Erythroblast (primary cell): ENCODE measurements at regions not wholly inside any gene's neighbourhood (a gene's known extent, or its start where the extent isn't known, plus 50 kb on each side); places are given as distances from the start of the nearest gene placed in this dataset.

Experiments used
- GATA1 ChIP-seq: IDR thresholded peaks from 2 replicates; pipeline ENCODE4 v1.6.1; 2011; ENCODE audit warnings: low read depth, mild to moderate bottlenecking, control low read depth, low read length, moderate library complexity
- POLR2A ChIP-seq: IDR thresholded peaks from 2 replicates; pipeline ENCODE4 v1.6.1; 2011; ENCODE audit warnings: mild to moderate bottlenecking, low read length

DNA sequence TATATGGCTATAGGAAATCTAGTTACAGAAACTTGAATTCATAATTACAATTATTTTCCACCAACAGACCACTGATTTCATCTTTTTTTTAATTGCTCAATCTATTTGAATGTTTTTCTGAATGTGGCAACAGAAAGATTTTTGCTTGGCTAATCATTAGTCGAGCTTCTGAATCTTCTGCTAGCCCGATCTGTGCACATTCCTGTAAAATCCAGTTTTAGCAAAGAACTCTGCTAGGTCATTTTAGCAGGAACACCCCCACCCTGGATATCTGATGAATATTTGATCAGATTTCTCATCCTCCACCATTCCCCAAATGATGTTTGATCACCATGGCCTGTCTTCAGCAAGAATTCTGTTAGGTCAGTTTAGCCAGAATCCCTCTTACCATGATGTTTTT lies 176.3 kb downstream of the LEPR start:
- TF ChIP-seq POLR2A: no peak
- no peak for TF ChIP-seq GATA1
